Osteocyte (in vitro differentiated cells): ENCODE measurements at regions not wholly inside any gene's neighbourhood (a gene's known extent, or its start where the extent isn't known, plus 50 kb on each side); places are given as distances from the start of the nearest gene placed in this dataset.

Source experiments
- DNase-seq: peaks from one replicate; pipeline ENCODE4 v3.0.0; 2021; ENCODE audit warnings: mixed read lengths; ENCODE audit not compliant: unreplicated experiment; ENCODE audit errors: extremely low spot score
- H3K27ac Mint-ChIP-seq: one replicate; pipeline ENCODE4 v1.8.0; 2021; ENCODE audit warnings: mild to moderate bottlenecking, mixed read lengths; ENCODE audit not compliant: unreplicated experiment
- H3K27me3 Mint-ChIP-seq: one replicate; pipeline ENCODE4 v1.8.0; 2021; ENCODE audit warnings: mixed read lengths; ENCODE audit not compliant: unreplicated experiment
- H3K36me3 Mint-ChIP-seq: one replicate; pipeline ENCODE4 v1.8.0; 2021; ENCODE audit warnings: mixed read lengths; ENCODE audit not compliant: unreplicated experiment
- H3K4me1 Mint-ChIP-seq: one replicate; pipeline ENCODE4 v1.8.0; 2021; ENCODE audit warnings: mixed read lengths; ENCODE audit not compliant: unreplicated experiment
- H3K4me3 Mint-ChIP-seq: one replicate; pipeline ENCODE4 v1.8.0; 2021; ENCODE audit warnings: mild to moderate bottlenecking, moderate library complexity, mixed read lengths; ENCODE audit not compliant: unreplicated experiment
- H3K9me3 Mint-ChIP-seq: one replicate; pipeline ENCODE4 v1.8.0; 2021; ENCODE audit warnings: mixed read lengths; ENCODE audit not compliant: unreplicated experiment
- TF ChIP-seq, protein P1 (sequence below): fragments of 200-600 bp; sonication (generic); IDR thresholded peaks from 2 replicates; pipeline ENCODE4 v1.5.0; 2021; ENCODE audit warnings: antibody characterized with exemption, mild to moderate bottlenecking, moderate library complexity

DNA sequence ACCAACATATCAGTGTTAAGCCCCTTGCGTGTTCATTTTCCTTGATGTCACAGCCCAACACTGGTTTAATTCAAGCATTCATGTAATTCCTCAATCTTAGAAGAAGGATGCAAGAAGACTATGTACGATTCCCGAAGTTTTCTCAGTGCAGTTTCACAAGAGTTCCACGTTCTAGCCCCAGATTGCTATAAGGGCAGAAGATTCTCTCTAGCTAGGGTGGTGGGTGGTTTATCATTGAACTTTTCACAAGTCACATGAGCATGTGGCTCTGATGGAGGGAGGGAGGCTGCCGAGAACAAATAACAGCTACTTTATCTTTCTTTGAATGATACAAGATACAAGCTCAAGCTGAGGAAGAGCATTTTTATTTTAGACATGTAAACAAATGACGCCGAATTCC lies 71.9 kb upstream of the NHSL1 start:
- no peaks in the 10 kb centered on the region for H3K9me3 Mint-ChIP-seq
- TF ChIP-seq, protein P1, sequence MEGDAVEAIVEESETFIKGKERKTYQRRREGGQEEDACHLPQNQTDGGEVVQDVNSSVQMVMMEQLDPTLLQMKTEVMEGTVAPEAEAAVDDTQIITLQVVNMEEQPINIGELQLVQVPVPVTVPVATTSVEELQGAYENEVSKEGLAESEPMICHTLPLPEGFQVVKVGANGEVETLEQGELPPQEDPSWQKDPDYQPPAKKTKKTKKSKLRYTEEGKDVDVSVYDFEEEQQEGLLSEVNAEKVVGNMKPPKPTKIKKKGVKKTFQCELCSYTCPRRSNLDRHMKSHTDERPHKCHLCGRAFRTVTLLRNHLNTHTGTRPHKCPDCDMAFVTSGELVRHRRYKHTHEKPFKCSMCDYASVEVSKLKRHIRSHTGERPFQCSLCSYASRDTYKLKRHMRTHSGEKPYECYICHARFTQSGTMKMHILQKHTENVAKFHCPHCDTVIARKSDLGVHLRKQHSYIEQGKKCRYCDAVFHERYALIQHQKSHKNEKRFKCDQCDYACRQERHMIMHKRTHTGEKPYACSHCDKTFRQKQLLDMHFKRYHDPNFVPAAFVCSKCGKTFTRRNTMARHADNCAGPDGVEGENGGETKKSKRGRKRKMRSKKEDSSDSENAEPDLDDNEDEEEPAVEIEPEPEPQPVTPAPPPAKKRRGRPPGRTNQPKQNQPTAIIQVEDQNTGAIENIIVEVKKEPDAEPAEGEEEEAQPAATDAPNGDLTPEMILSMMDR = no peak
- no peak for DNase-seq
- H3K4me1 Mint-ChIP-seq = no peaks in the 10 kb centered on the region
- no peak overlapping the region for H3K4me3 Mint-ChIP-seq
- no peaks in the 10 kb centered on the region for H3K36me3 Mint-ChIP-seq
- no peak overlapping the region for H3K27ac Mint-ChIP-seq
- no peaks in the 10 kb centered on the region for H3K27me3 Mint-ChIP-seq

DNA sequence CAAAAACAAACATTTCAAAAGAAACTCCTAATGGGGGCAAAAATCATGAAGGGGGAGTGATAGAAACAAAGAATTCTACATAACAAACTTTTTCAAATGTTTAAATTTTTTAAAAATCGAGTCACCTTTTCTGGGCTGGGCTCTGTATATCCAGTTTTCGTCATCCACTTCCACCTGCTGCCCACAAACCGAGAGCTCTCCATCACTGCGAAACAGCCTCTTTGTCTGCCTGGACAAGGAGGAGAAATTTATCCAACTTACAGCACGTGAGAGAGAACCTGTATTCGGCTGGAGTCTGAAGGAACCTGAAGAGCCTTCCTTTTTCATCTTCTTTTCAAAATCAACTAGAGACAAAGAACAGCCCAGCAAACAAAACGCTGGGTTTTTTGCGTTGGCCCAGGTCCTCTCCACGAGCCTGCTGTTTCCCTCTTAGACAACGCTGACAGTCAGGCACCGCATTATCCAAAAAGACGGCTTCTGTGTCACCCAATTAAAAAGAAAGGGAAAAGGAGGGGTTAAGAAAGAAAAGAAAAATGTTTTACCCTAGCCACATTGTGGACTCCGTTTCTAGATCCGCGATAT lies 72.4 kb upstream of the NHSL1 start:
- Mint-ChIP-seq H3K27me3 (no peaks in the 10 kb centered on the region), H3K36me3 (no peaks in the 10 kb centered on the region), H3K9me3 (no peaks in the 10 kb centered on the region), H3K4me3 (no peak overlapping the region), H3K27ac (peak overlapping the region; percentile 66), H3K4me1 (no peaks in the 10 kb centered on the region)
- DNase-seq = no peak
- TF ChIP-seq, protein P1 = no peak

DNA sequence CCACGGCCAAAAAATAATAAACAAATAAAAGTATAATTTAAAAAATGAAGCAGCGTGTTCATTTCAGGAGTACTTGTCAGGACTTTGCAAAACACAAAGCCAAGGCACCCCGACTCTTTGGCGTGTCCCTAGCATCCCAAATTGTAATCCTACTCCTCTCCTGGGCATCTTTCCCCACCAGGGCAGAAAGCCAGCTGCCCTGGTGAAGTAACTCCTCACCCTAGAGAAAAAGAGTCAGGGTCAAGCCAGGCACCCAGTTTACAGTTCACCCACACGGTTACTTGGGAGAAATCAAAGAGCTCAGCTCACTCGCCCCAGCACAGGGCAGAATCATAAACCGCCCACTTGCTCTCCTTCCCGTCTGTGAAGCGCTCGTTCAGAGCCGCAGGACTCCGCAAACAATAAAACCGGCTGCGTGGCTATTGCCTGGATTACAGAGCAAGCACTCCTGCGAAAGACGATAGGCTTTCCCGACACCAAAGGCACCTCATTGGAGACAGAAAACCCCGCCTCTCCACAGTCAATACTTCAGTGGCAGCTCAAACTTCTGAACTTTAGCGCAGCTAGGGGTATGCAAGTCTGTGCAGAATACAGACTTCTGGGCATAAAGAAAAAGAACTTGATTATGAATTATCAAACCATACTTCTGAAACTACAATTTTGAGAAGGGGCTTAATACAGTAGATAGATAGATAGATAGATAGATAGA lies 73.0 kb upstream of the NHSL1 start:
- no peak overlapping the region for H3K4me3 Mint-ChIP-seq
- H3K27me3 Mint-ChIP-seq = no peaks in the 10 kb centered on the region
- H3K27ac Mint-ChIP-seq = peak overlapping the region; percentile 66
- H3K36me3 Mint-ChIP-seq = no peaks in the 10 kb centered on the region
- TF ChIP-seq, protein P1 = no peak
- no peaks in the 10 kb centered on the region for H3K4me1 Mint-ChIP-seq
- DNase-seq = no peak
- H3K9me3 Mint-ChIP-seq = no peaks in the 10 kb centered on the region

DNA sequence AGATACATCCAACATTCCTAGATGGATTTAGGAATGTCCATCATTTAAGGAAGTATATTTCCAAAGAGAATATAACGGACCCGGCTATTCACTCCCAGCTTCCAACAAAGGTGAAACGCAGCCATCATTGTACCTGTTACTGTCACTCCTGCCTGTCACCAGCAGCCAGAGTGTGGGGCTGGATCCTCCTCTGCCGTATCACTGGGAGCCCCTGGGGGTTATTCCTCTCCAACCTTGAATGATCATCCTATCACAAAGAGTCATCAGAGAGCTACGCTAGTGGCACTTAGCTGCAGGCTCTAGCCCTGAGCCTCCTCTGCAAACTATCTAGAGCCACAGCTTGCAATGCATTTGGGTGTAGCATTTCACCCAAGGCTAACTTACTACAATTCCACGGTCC lies 73.6 kb upstream of the NHSL1 start:
- no peak for DNase-seq
- H3K36me3 Mint-ChIP-seq = no peaks in the 10 kb centered on the region

DNA sequence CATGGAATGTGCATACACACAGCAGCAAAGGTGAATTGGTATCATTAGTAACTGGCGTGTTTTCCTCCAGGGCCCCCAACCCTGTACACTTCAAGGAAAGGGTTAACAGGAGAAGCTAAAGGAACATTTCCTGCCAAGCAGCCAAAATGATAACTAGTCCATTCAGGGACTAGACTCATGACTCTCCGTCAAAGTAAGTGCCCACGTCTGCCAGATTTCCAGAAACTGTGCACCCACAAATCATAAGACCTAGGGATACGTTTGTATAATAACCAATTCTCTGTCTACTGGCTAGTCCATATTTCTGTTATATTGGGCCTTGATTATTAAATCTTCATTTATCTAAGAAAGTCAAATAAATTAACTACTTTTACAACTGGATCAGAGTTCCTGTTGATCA lies 76.0 kb upstream of the NHSL1 start:
- no peak for DNase-seq
- Mint-ChIP-seq H3K27me3 (no peaks in the 10 kb centered on the region), H3K27ac (no peak overlapping the region), H3K4me3 (no peak overlapping the region), H3K9me3 (no peaks in the 10 kb centered on the region), H3K36me3 (no peaks in the 10 kb centered on the region), H3K4me1 (no peaks in the 10 kb centered on the region)
- TF ChIP-seq, protein P1 = no peak

More for the DNA sequence above, 73.6 kb upstream of the NHSL1 start:
- Mint-ChIP-seq H3K9me3 (no peaks in the 10 kb centered on the region), H3K4me1 (no peaks in the 10 kb centered on the region), H3K4me3 (no peak overlapping the region), H3K27ac (no peak overlapping the region), H3K27me3 (no peaks in the 10 kb centered on the region)
- TF ChIP-seq, protein P1 = no peak
